Erythroblast (primary cell): ENCODE measurements at regions not wholly inside any gene's neighbourhood (a gene's known extent, or its start where the extent isn't known, plus 50 kb on each side); places are given as distances from the start of the nearest gene placed in this dataset.
"Not testable (repeated sequence)": the region's sequence is repeated elsewhere in the genome, so short reads cannot be mapped to it uniquely, and the experiment has no call there.

Source experiments
- DNase-seq, 2 experiments: peaks; one replicate each; lab custom pipeline; 2025; lab: John Stamatoyannopoulos, UW
- GATA1 ChIP-seq: IDR thresholded peaks from 2 replicates; pipeline ENCODE4 v1.6.1; 2011; ENCODE audit warnings: low read depth, mild to moderate bottlenecking, control low read depth, low read length, moderate library complexity
- POLR2A ChIP-seq: IDR thresholded peaks from 2 replicates; pipeline ENCODE4 v1.6.1; 2011; ENCODE audit warnings: mild to moderate bottlenecking, low read length

- TF ChIP-seq POLR2A: no peak
- no peak for TF ChIP-seq GATA1
- DNase-seq: no peak
Observed at GRCh38 chr5:111958851-111959250, 201.9 kb upstream of the NREP start.

- not testable (repeated sequence) for DNase-seq
Observed at GRCh38 chr5:111956765-111957164, 199.8 kb upstream of the NREP start.

GRCh38 chr5:111954516-111955395, 197.8 kb upstream of the NREP start:
- DNase-seq: no peak
- no peak for TF ChIP-seq GATA1
- TF ChIP-seq POLR2A: no peak

- no peak for DNase-seq
- TF ChIP-seq POLR2A (no peak), GATA1 (no peak)
Observed at GRCh38 chr5:111953351-111954127, 196.5 kb upstream of the NREP start.

GRCh38 chr5:111952555-111952954, 195.6 kb upstream of the NREP start:
- DNase-seq: no peak
- TF ChIP-seq GATA1: no peak
- no peak for TF ChIP-seq POLR2A

- TF ChIP-seq POLR2A: no peak
- TF ChIP-seq GATA1: no peak
- no peak for DNase-seq
Observed at GRCh38 chr5:111950660-111951059, 193.7 kb upstream of the NREP start.

- TF ChIP-seq POLR2A (no peak), GATA1 (no peak)
- no peak for DNase-seq
Observed at GRCh38 chr5:111948092-111948841, 191.3 kb upstream of the NREP start.

- TF ChIP-seq GATA1: no peak
- TF ChIP-seq POLR2A: no peak
- DNase-seq: no peak
Observed at GRCh38 chr5:111946556-111946955, 189.6 kb upstream of the NREP start.

GRCh38 chr5:111945535-111945934, 188.5 kb upstream of the NREP start:
- DNase-seq: no peak
- TF ChIP-seq POLR2A (no peak), GATA1 (no peak)

GRCh38 chr5:111942661-111943401, 185.8 kb upstream of the NREP start:
- TF ChIP-seq POLR2A (no peak), GATA1 (no peak)
- DNase-seq: no peak

- TF ChIP-seq GATA1 (no peak), POLR2A (no peak)
Observed at GRCh38 chr5:111942201-111942600, 185.2 kb upstream of the NREP start.

GRCh38 chr5:111937094-111937493, 180.1 kb upstream of the NREP start:
- TF ChIP-seq POLR2A (no peak), GATA1 (no peak)
- DNase-seq: no peak

More at GRCh38 chr5:111942201-111942600, 185.2 kb upstream of the NREP start:
- DNase-seq: no peak

- no peak for TF ChIP-seq GATA1
- TF ChIP-seq POLR2A: no peak
- DNase-seq: no peak
Observed at GRCh38 chr5:111935835-111936234, 178.8 kb upstream of the NREP start.
